CD4-positive, alpha-beta memory T cell (primary cell): ENCODE measurements at regions not wholly inside any gene's neighbourhood (a gene's known extent, or its start where the extent isn't known, plus 50 kb on each side); places are given as distances from the start of the nearest gene placed in this dataset.

Experiments used
- CTCF ChIA-PET: fragments of 350-600 bp; sonication (Branson Sonifier 250); formaldehyde crosslinking; loops from one replicate; lab custom pipeline; 2021; ENCODE audit warnings: inconsistent platforms; ENCODE audit not compliant: partially characterized antibody; lab: Charles Lee
- POLR2A ChIA-PET: fragments of 350-600 bp; sonication (Branson Sonifier 250); formaldehyde crosslinking; loops from one replicate; lab custom pipeline; 2021; ENCODE audit not compliant: partially characterized antibody; lab: Charles Lee
- DNase-seq, 5 donors: peaks; one replicate each; pipeline versions ENCODE4 v3.0.0 to v3.0.0-alpha.2; 2020 to 2022; ENCODE audit warnings: mixed read lengths in 1 of 5
- H3K27ac ChIP-seq: one replicate; pipeline ENCODE4 v1.7.0; 2013; ENCODE audit warnings: low read depth, low read length
- H3K27me3 ChIP-seq: 2 replicates; pipeline ENCODE4 v1.7.0; 2013; ENCODE audit warnings: mild to moderate bottlenecking, low read length, moderate library complexity; ENCODE audit not compliant: insufficient read depth
- H3K36me3 ChIP-seq: 2 replicates; pipeline ENCODE4 v1.7.0; 2013; ENCODE audit warnings: mild to moderate bottlenecking, low read length, moderate library complexity; ENCODE audit not compliant: insufficient read depth
- H3K4me1 ChIP-seq: 2 replicates; pipeline ENCODE4 v1.7.0; 2013; ENCODE audit warnings: mild to moderate bottlenecking, low read length, moderate library complexity; ENCODE audit not compliant: insufficient read depth
- H3K4me3 ChIP-seq, 2 donors: one replicate each; pipeline ENCODE4 v1.7.0; 2013; ENCODE audit warnings: low read length in 2 of 2, mild to moderate bottlenecking in 1 of 2
- H3K9me3 ChIP-seq, 2 donors: one replicate each; pipeline ENCODE4 v1.7.0; 2013; ENCODE audit warnings: low read length in 2 of 2, control low read depth in 1 of 2; ENCODE audit not compliant: control insufficient read depth in 1 of 2
- H3K27ac Mint-ChIP-seq, 7 donors: one replicate each; pipeline ENCODE4 v1.8.0; 2020 to 2021; ENCODE audit warnings: mixed read lengths in 7 of 7, mild to moderate bottlenecking in 6 of 7, inconsistent platforms in 3 of 7, moderate library complexity in 3 of 7
- H3K27me3 Mint-ChIP-seq, 2 donors: one replicate each; pipeline ENCODE4 v1.8.0; 2020 to 2021; ENCODE audit warnings: mixed read lengths in 2 of 2
- H3K36me3 Mint-ChIP-seq, 2 donors: one replicate each; pipeline ENCODE4 v1.8.0; 2020 to 2021; ENCODE audit warnings: mixed read lengths in 2 of 2, inconsistent platforms in 1 of 2, mild to moderate bottlenecking in 1 of 2
- H3K4me1 Mint-ChIP-seq, 4 donors: one replicate each; pipeline ENCODE4 v1.8.0; 2020 to 2021; ENCODE audit warnings: mixed read lengths in 4 of 4, mild to moderate bottlenecking in 1 of 4
- H3K4me3 Mint-ChIP-seq, 8 donors: one replicate each; pipeline ENCODE4 v1.8.0; 2020 to 2021; ENCODE audit warnings: mixed read lengths in 8 of 8, mild to moderate bottlenecking in 7 of 8, moderate library complexity in 6 of 8, inconsistent platforms in 3 of 8
- H3K9me3 Mint-ChIP-seq, 8 donors: one replicate each; pipeline ENCODE4 v1.8.0; 2020 to 2021; ENCODE audit warnings: mixed read lengths in 8 of 8, mild to moderate bottlenecking in 5 of 8, inconsistent platforms in 3 of 8, moderate library complexity in 1 of 8
- intact Hi-C: fragments of 100-400 bp; cut with micrococcal nuclease; formaldehyde crosslinking; loops from one replicate; pipeline ENCODE4 v1.15.1; 2023

DNA sequence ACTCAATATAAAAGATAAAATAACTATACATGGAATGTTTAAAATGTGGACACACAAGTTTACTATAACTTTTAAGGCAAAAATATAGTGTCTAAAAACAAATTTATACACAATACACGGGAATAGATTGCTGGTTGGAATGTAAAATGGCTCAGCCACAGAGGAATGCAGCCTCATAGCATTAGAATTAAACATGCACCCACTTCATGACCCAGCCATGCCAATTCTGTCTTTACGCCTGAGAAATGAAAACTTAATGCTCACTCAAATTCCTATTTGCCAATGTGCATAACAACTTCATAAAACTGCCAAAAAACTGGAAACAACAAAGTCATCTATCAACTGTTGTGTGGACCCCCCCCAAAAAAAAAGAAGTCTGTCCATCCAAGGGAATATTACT, 1006.6 kb upstream of the POU3F3 start:
- no peaks in the 10 kb centered on the region for H3K36me3 Mint-ChIP-seq
- H3K27me3 Mint-ChIP-seq, result no peaks in the 10 kb centered on the region
- no peaks in the 10 kb centered on the region for H3K4me1 Mint-ChIP-seq
- peaks cover 2 to 27% (median 10%) of the 10 kb centered on the region in 8 donors for H3K9me3 Mint-ChIP-seq
- Histone ChIP-seq H3K27me3 (no peaks in the 10 kb centered on the region), H3K9me3 (no peaks in the 10 kb centered on the region), H3K4me1 (no peaks in the 10 kb centered on the region), H3K4me3 (no peak overlapping the region), H3K36me3 (no peaks in the 10 kb centered on the region), H3K27ac (no peak overlapping the region)
- POLR2A ChIA-PET, result no interaction called here
- CTCF ChIA-PET, result no interaction called here
- intact Hi-C loops, result no loop called here
- H3K27ac Mint-ChIP-seq, result no peak overlapping the region
- DNase-seq, result no peak
- H3K4me3 Mint-ChIP-seq, result no peak overlapping the region

DNA sequence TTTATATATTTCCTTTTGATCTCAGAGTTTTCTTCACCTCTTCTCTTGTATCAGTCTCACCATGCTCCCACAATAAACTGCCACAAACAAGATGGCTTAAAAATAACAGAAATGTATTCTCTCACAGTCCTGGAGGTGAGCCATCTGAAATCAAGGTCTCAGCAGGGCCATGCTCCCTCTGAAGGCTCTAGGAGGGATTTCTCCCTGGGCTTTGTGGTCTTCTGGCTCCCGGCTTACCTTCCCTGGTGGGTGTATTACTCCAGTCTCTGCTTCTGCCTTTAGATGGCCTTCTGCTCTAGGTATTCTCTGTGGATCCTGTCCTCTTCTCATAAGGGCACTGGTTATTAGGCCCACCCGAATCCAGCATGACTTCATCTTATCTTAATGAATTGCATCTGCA, 994.7 kb upstream of the POU3F3 start:
- Histone ChIP-seq H3K27ac (no peak overlapping the region), H3K9me3 (peaks cover 0 to 4% of the 10 kb centered on the region in 2 donors), H3K4me1 (no peaks in the 10 kb centered on the region), H3K4me3 (no peak overlapping the region), H3K27me3 (no peaks in the 10 kb centered on the region), H3K36me3 (no peaks in the 10 kb centered on the region)
- no peak overlapping the region for H3K4me3 Mint-ChIP-seq
- ChIA-PET CTCF (no interaction called here), POLR2A (no interaction called here)
- H3K9me3 Mint-ChIP-seq, result peaks cover 1 to 13% (median 7%) of the 10 kb centered on the region in 8 donors
- H3K27ac Mint-ChIP-seq, result no peak overlapping the region
- H3K36me3 Mint-ChIP-seq, result no peaks in the 10 kb centered on the region
- intact Hi-C loops, result no loop called here
- DNase-seq, result no peak
- H3K4me1 Mint-ChIP-seq, result no peaks in the 10 kb centered on the region
- H3K27me3 Mint-ChIP-seq, result no peaks in the 10 kb centered on the region

- Mint-ChIP-seq H3K4me1 (no peaks in the 10 kb centered on the region), H3K9me3 (peaks cover 1 to 13% (median 7%) of the 10 kb centered on the region in 8 donors), H3K27me3 (no peaks in the 10 kb centered on the region), H3K36me3 (no peaks in the 10 kb centered on the region), H3K4me3 (no peak overlapping the region), H3K27ac (no peak overlapping the region)
- peaks cover 0 to 4% of the 10 kb centered on the region in 2 donors for H3K9me3 ChIP-seq
- ChIA-PET CTCF (no interaction called here), POLR2A (no interaction called here)
- H3K4me1 ChIP-seq, result no peaks in the 10 kb centered on the region
- no peak for DNase-seq
- H3K4me3 ChIP-seq, result no peak overlapping the region
- H3K27me3 ChIP-seq, result no peaks in the 10 kb centered on the region
- no peak overlapping the region for H3K27ac ChIP-seq
- intact Hi-C loops, result no loop called here
- H3K36me3 ChIP-seq, result no peaks in the 10 kb centered on the region
Measured at GRCh38 chr2:103860016-103860415, 993.9 kb upstream of the POU3F3 start.

DNA sequence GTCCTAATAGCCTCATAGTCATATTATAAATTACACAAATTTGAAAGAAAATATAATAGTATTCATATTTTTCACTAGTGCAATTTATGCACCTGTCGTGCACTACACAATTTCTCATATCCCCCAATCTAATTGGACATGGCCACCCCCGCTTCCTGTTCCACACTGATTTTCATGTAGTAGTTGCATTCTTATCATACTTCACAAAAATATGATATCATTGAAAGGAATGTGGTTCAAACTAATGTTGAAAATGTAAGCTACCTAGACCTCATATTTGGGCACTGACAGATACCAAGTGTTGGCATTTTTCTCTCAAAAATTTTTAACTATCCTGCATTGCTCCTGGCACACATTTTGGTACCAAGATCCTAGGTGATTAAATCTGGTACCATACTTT, 985.5 kb upstream of the POU3F3 start:
- Histone ChIP-seq H3K4me3 (no peak overlapping the region), H3K4me1 (no peaks in the 10 kb centered on the region), H3K27me3 (no peaks in the 10 kb centered on the region), H3K36me3 (no peaks in the 10 kb centered on the region), H3K27ac (no peak overlapping the region), H3K9me3 (no peaks in the 10 kb centered on the region)
- intact Hi-C loops, result no loop called here
- no peak overlapping the region for H3K27ac Mint-ChIP-seq
- peaks cover 0 to 15% (median 5%) of the 10 kb centered on the region in 8 donors for H3K9me3 Mint-ChIP-seq
- H3K4me1 Mint-ChIP-seq, result no peaks in the 10 kb centered on the region
- DNase-seq, result no peak
- H3K27me3 Mint-ChIP-seq, result no peaks in the 10 kb centered on the region
- H3K36me3 Mint-ChIP-seq, result no peaks in the 10 kb centered on the region
- CTCF ChIA-PET, result no interaction called here
- POLR2A ChIA-PET, result no interaction called here
- H3K4me3 Mint-ChIP-seq, result no peak overlapping the region

DNA sequence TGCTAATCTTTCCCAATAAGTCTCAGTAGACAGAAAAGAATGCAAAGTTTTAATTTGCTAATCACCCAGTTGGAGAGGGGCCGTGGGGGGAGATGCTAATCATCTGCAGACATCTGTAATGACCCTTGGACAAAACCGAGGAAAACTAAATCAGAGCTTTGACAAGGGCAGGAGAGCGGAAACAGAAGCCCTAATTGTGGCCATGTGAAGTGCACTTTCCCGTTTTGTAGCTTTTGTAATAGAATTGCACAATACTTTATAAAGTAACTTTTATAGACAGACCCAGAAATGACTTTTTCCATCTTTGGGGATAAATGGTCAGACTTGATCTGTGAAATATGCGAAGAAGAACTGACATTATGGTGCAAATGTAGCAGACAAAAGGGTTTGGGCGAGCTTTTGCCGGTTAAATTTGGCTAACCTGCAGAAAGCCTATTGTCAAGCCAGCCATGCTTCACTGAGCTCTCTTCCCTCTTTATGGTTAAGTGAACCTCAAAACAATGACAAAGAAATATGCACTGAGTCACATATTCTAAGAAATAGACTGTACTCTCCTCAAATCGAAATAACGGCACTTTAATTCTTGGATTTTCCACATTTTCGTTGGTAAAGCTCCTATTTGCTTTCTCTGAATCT, 980.1 kb upstream of the POU3F3 start:
- peaks cover 0 to 21% (median 6%) of the 10 kb centered on the region in 8 donors for H3K9me3 Mint-ChIP-seq
- Histone ChIP-seq H3K27ac (no peak overlapping the region), H3K4me3 (no peak overlapping the region), H3K9me3 (no peaks in the 10 kb centered on the region), H3K4me1 (no peaks in the 10 kb centered on the region), H3K36me3 (no peaks in the 10 kb centered on the region), H3K27me3 (no peaks in the 10 kb centered on the region)
- no peak overlapping the region for H3K4me3 Mint-ChIP-seq
- ChIA-PET CTCF (no interaction called here), POLR2A (no interaction called here)
- peaks cover 0 to 2% of the 10 kb centered on the region in 2 donors for H3K27me3 Mint-ChIP-seq
- no peaks in the 10 kb centered on the region for H3K4me1 Mint-ChIP-seq
- H3K36me3 Mint-ChIP-seq, result peaks cover 0 to 2% of the 10 kb centered on the region in 2 donors
- DNase-seq, result no peak
- intact Hi-C loops, result no loop called here
- H3K27ac Mint-ChIP-seq, result no peak overlapping the region

- no peaks in the 10 kb centered on the region for H3K4me1 Mint-ChIP-seq
Measured at GRCh38 chr2:103875131-103875530, 978.8 kb upstream of the POU3F3 start.

GRCh38 chr2:103875531-103875930, 978.4 kb upstream of the POU3F3 start:
- Mint-ChIP-seq H3K4me1 (no peaks in the 10 kb centered on the region), H3K9me3 (peaks cover 0 to 18% (median 6%) of the 10 kb centered on the region in 8 donors), H3K4me3 (no peak overlapping the region), H3K36me3 (peaks cover 0 to 2% of the 10 kb centered on the region in 2 donors), H3K27me3 (peaks cover 0 to 2% of the 10 kb centered on the region in 2 donors), H3K27ac (no peak overlapping the region)
- H3K27ac ChIP-seq, result no peak overlapping the region
- ChIA-PET CTCF (no interaction called here), POLR2A (no interaction called here)
- intact Hi-C loops, result no loop called here
- H3K27me3 ChIP-seq, result no peaks in the 10 kb centered on the region
- DNase-seq, result no peak
- H3K4me1 ChIP-seq, result no peaks in the 10 kb centered on the region
- no peaks in the 10 kb centered on the region for H3K9me3 ChIP-seq
- no peaks in the 10 kb centered on the region for H3K36me3 ChIP-seq
- no peak overlapping the region for H3K4me3 ChIP-seq

More at GRCh38 chr2:103875131-103875530, 978.8 kb upstream of the POU3F3 start:
- no peak overlapping the region for H3K4me3 ChIP-seq
- no peak overlapping the region for H3K27ac ChIP-seq
- ChIA-PET POLR2A (no interaction called here), CTCF (no interaction called here)
- H3K27me3 ChIP-seq, result no peaks in the 10 kb centered on the region
- no peaks in the 10 kb centered on the region for H3K9me3 ChIP-seq
- DNase-seq, result no peak
- H3K9me3 Mint-ChIP-seq, result peaks cover 0 to 18% (median 6%) of the 10 kb centered on the region in 8 donors
- peaks cover 0 to 2% of the 10 kb centered on the region in 2 donors for H3K36me3 Mint-ChIP-seq
- peak overlapping the region in 1 of 8 donors; percentile 8 for H3K4me3 Mint-ChIP-seq
- peaks cover 0 to 2% of the 10 kb centered on the region in 2 donors for H3K27me3 Mint-ChIP-seq
- no peaks in the 10 kb centered on the region for H3K36me3 ChIP-seq
- intact Hi-C loops, result no loop called here
- peak overlapping the region in 1 of 7 donors; percentile 68 for H3K27ac Mint-ChIP-seq
- no peaks in the 10 kb centered on the region for H3K4me1 ChIP-seq
